ENCODE measurements at regions not wholly inside any gene's neighbourhood (a gene's known extent, or its start where the extent isn't known, plus 50 kb on each side); places are given as distances from the start of the nearest gene placed in this dataset.
"Not testable (repeated sequence)": the region's sequence is repeated elsewhere in the genome, so short reads cannot be mapped to it uniquely, and the experiment has no call there.

GRCh38 chr10:53045315-53045714 is 272.7 kb upstream of the MBL2 start:
- DNase-seq (ENCODE audit: unreplicated experiment), result no peak
- TF ChIP-seq CTCF (IDR thresholded peaks at IDR 0.05; ENCODE audit: unreplicated experiment), result no peak
- H3K36me3 Mint-ChIP-seq (ENCODE audit: insufficient read depth, unreplicated experiment), result no peaks in the 10 kb centered on the region
- H3K4me3 Mint-ChIP-seq (ENCODE audit: unreplicated experiment), result no peak overlapping the region
- H3K27me3 Mint-ChIP-seq (ENCODE audit: insufficient read depth, unreplicated experiment), result no peaks in the 10 kb centered on the region
- no peaks in the 10 kb centered on the region for H3K4me1 Mint-ChIP-seq (ENCODE audit: insufficient read depth, unreplicated experiment)
- no peak overlapping the region for H3K27ac Mint-ChIP-seq (ENCODE audit: low read depth, unreplicated experiment)
- POLR2A ChIA-PET, result no interaction called here
- H3K9me3 Mint-ChIP-seq (ENCODE audit: unreplicated experiment), result no peaks in the 10 kb centered on the region
- CTCF ChIA-PET, result no interaction called here
- no TSS peak for BruUV-seq (replicated peaks)
- intact Hi-C loops (cut with micrococcal nuclease), result no loop called here

- H3K4me1 Mint-ChIP-seq (ENCODE audit: insufficient read depth, unreplicated experiment); H3K4me3 Mint-ChIP-seq (ENCODE audit: unreplicated experiment); H3K9me3 Mint-ChIP-seq (ENCODE audit: unreplicated experiment); H3K36me3 Mint-ChIP-seq (ENCODE audit: insufficient read depth, unreplicated experiment); DNase-seq (ENCODE audit: unreplicated experiment); intact Hi-C loops (cut with micrococcal nuclease); BruUV-seq (replicated peaks); POLR2A ChIA-PET; H3K27me3 Mint-ChIP-seq (ENCODE audit: insufficient read depth, unreplicated experiment); H3K27ac Mint-ChIP-seq (ENCODE audit: low read depth, unreplicated experiment): not testable (repeated sequence)
- CTCF ChIA-PET, result interaction anchor here (0.7 kb wide), 1 partner anchor 256 kb away, joined by 3 read pairs; no protein-coding TSS in a partner anchor
These were observed 263.2 kb upstream of the MBL2 start for GRCh38 chr10:53035823-53036222.

- H3K36me3 Mint-ChIP-seq (ENCODE audit: insufficient read depth, unreplicated experiment), result no peaks in the 10 kb centered on the region
- H3K9me3 Mint-ChIP-seq (ENCODE audit: unreplicated experiment), result no peaks in the 10 kb centered on the region
- no peaks in the 10 kb centered on the region for H3K27me3 Mint-ChIP-seq (ENCODE audit: insufficient read depth, unreplicated experiment)
- ChIA-PET CTCF (no interaction called here), POLR2A (no interaction called here)
- H3K27ac Mint-ChIP-seq (ENCODE audit: low read depth, unreplicated experiment), result no peak overlapping the region
- no TSS peak for BruUV-seq (replicated peaks)
- H3K4me3 Mint-ChIP-seq (ENCODE audit: unreplicated experiment), result no peak overlapping the region
- intact Hi-C loops (cut with micrococcal nuclease), result no loop called here
- no peak for TF ChIP-seq CTCF (IDR thresholded peaks at IDR 0.05; ENCODE audit: unreplicated experiment)
- H3K4me1 Mint-ChIP-seq (ENCODE audit: insufficient read depth, unreplicated experiment), result peaks cover 11% of the 10 kb centered on the region
- no peak for DNase-seq (ENCODE audit: unreplicated experiment)
These were observed 260.8 kb upstream of the MBL2 start for GRCh38 chr10:53033396-53033795.

- H3K27me3 Mint-ChIP-seq (ENCODE audit: insufficient read depth, unreplicated experiment); intact Hi-C loops (cut with micrococcal nuclease); H3K9me3 Mint-ChIP-seq (ENCODE audit: unreplicated experiment); BruUV-seq (replicated peaks); H3K36me3 Mint-ChIP-seq (ENCODE audit: insufficient read depth, unreplicated experiment): not testable (repeated sequence)
- Mint-ChIP-seq H3K4me3 (ENCODE audit: unreplicated experiment) (peak overlapping the region; percentile 1), H3K4me1 (ENCODE audit: insufficient read depth, unreplicated experiment) (peaks cover 16% of the 10 kb centered on the region), H3K27ac (ENCODE audit: low read depth, unreplicated experiment) (peak overlapping the region; percentile 72)
- DNase-seq (ENCODE audit: unreplicated experiment), result peak; percentile 9
- POLR2A ChIA-PET, result interaction anchor here (0.7 kb wide), 1 partner anchor 654 kb away, joined by 3 read pairs; no protein-coding TSS in a partner anchor
- CTCF ChIA-PET, result interaction anchor here (0.6 kb wide), 3 partner anchors 23 to 284 kb away, joined by 3 read pairs; no protein-coding TSS in a partner anchor
These were observed 257.6 kb upstream of the MBL2 start for GRCh38 chr10:53029872-53030849.

- DNase-seq (ENCODE audit: unreplicated experiment), result no peak
- ChIA-PET POLR2A (no interaction called here), CTCF (no interaction called here)
- TF ChIP-seq CTCF (IDR thresholded peaks at IDR 0.05; ENCODE audit: unreplicated experiment), result no peak
- Mint-ChIP-seq H3K27ac (ENCODE audit: low read depth, unreplicated experiment) (peak overlapping the region; percentile 72), H3K4me3 (ENCODE audit: unreplicated experiment) (no peak overlapping the region), H3K9me3 (ENCODE audit: unreplicated experiment) (no peaks in the 10 kb centered on the region), H3K27me3 (ENCODE audit: insufficient read depth, unreplicated experiment) (no peaks in the 10 kb centered on the region), H3K36me3 (ENCODE audit: insufficient read depth, unreplicated experiment) (no peaks in the 10 kb centered on the region), H3K4me1 (ENCODE audit: insufficient read depth, unreplicated experiment) (peaks cover 20% of the 10 kb centered on the region)
- BruUV-seq (replicated peaks), result no TSS peak
- intact Hi-C loops (cut with micrococcal nuclease), result no loop called here
These were observed 256.9 kb upstream of the MBL2 start for GRCh38 chr10:53029449-53029848.

- H3K27ac Mint-ChIP-seq (ENCODE audit: low read depth, unreplicated experiment), result peak overlapping the region; percentile 52
- DNase-seq (ENCODE audit: unreplicated experiment); H3K9me3 Mint-ChIP-seq (ENCODE audit: unreplicated experiment); BruUV-seq (replicated peaks); H3K27me3 Mint-ChIP-seq (ENCODE audit: insufficient read depth, unreplicated experiment); H3K36me3 Mint-ChIP-seq (ENCODE audit: insufficient read depth, unreplicated experiment); intact Hi-C loops (cut with micrococcal nuclease): not testable (repeated sequence)
- ChIA-PET CTCF (interaction anchor here (0.6 to 1.0 kb wide), 2 partner anchors 185 to 208 kb away, joined by 4 read pairs; no protein-coding TSS in a partner anchor), POLR2A (interaction anchor here (0.7 kb wide), 1 partner anchor 21 kb away, joined by 3 read pairs; no protein-coding TSS in a partner anchor)
- H3K4me3 Mint-ChIP-seq (ENCODE audit: unreplicated experiment), result peak overlapping the region; percentile 64
- H3K4me1 Mint-ChIP-seq (ENCODE audit: insufficient read depth, unreplicated experiment), result peaks cover 20% of the 10 kb centered on the region
These were observed 253.2 kb upstream of the MBL2 start for GRCh38 chr10:53025765-53026164.
